SU-DHL-6 (cell line): ENCODE measurements at regions not wholly inside any gene's neighbourhood (a gene's known extent, or its start where the extent isn't known, plus 50 kb on each side); places are given as distances from the start of the nearest gene placed in this dataset.

ENCODE experiments used
- H2AFZ ChIP-seq: fragments of 200-600 bp; sonication (generic); 2 replicates; pipeline ENCODE4 v1.6.1; 2014; ENCODE audit warnings: low read depth, mild to moderate bottlenecking, moderate library complexity, mixed read lengths, antibody characterized with exemption, low read length; ENCODE audit not compliant: severe bottlenecking
- H3F3A ChIP-seq: fragments of 200-600 bp; shearing (Covaris generic); 2 replicates; pipeline ENCODE4 v1.6.0; 2016; ENCODE audit warnings: antibody characterized with exemption, mild to moderate bottlenecking; ENCODE audit not compliant: insufficient read depth
- H3K27ac ChIP-seq: fragments of 200-600 bp; sonication (generic); 2 replicates; pipeline ENCODE4 v1.5.1; 2016; ENCODE audit warnings: low read depth, mild to moderate bottlenecking, low read length, moderate library complexity, mixed read lengths
- H3K27me3 ChIP-seq: fragments of 200-600 bp; sonication (generic), shearing (Covaris generic); 2 replicates; pipeline ENCODE4 v1.6.0; 2014; ENCODE audit warnings: mild to moderate bottlenecking, low read length
- H3K36me3 ChIP-seq: fragments of 200-600 bp; sonication (generic); 2 replicates; pipeline ENCODE4 v1.6.1; 2014; ENCODE audit warnings: mild to moderate bottlenecking, low read length, mixed read lengths
- H3K4me2 ChIP-seq: fragments of 300-600, 200-600 bp; shearing (Covaris generic), sonication (generic); 2 replicates; pipeline ENCODE4 v1.6.0; 2014; ENCODE audit warnings: low read length, low read depth, mild to moderate bottlenecking; ENCODE audit not compliant: poor library complexity, severe bottlenecking
- H3K4me3 ChIP-seq: fragments of 200-600 bp; sonication (generic); 2 replicates; pipeline ENCODE4 v1.5.1; 2014; ENCODE audit warnings: antibody characterized with exemption, low read length, mild to moderate bottlenecking, mixed read lengths; ENCODE audit not compliant: insufficient read depth, poor library complexity, severe bottlenecking
- H3K79me2 ChIP-seq: fragments of 200-600 bp; sonication (generic); 2 replicates; pipeline ENCODE4 v1.6.1; 2014; ENCODE audit warnings: mild to moderate bottlenecking, low read length, moderate library complexity; ENCODE audit not compliant: insufficient read depth
- H3K9ac ChIP-seq: fragments of 200-600 bp; sonication (generic); 2 replicates; pipeline ENCODE4 v1.7.0; 2014; ENCODE audit warnings: mild to moderate bottlenecking, low read length
- H3K9me2 ChIP-seq: fragments of 200-600 bp; sonication (generic); replicated peaks from 2 replicates; pipeline ENCODE4 v1.6.1; 2014; ENCODE audit warnings: low read length; ENCODE audit not compliant: insufficient read depth
- H3K9me3 ChIP-seq: fragments of 200-600 bp; sonication (generic); 2 replicates; pipeline ENCODE4 v1.6.1; 2014; ENCODE audit warnings: low read length, mixed read lengths; ENCODE audit not compliant: insufficient read depth
- H4K20me1 ChIP-seq: fragments of 200-600 bp; sonication (generic); 2 replicates; pipeline ENCODE4 v1.6.1; 2014; ENCODE audit warnings: low read depth, mild to moderate bottlenecking, antibody characterized with exemption, low read length, moderate library complexity, mixed read lengths
- EZH2phosphoT487 ChIP-seq: fragments of 200-600 bp; sonication (generic), shearing (Covaris generic); conservative IDR thresholded peaks from 2 replicates; pipeline ENCODE4 v1.6.1; 2018; ENCODE audit warnings: mild to moderate bottlenecking, antibody characterized with exemption, low read length, moderate library complexity, mixed read lengths
- TF ChIP-seq, protein P1 (sequence below): fragments of 200-600 bp; sonication (generic); IDR thresholded peaks from one replicate; pipeline ENCODE4 v1.5.1; 2017; ENCODE audit warnings: antibody characterized with exemption, mild to moderate bottlenecking, low read length, moderate library complexity; ENCODE audit not compliant: insufficient read depth, poor library complexity, severe bottlenecking

DNA sequence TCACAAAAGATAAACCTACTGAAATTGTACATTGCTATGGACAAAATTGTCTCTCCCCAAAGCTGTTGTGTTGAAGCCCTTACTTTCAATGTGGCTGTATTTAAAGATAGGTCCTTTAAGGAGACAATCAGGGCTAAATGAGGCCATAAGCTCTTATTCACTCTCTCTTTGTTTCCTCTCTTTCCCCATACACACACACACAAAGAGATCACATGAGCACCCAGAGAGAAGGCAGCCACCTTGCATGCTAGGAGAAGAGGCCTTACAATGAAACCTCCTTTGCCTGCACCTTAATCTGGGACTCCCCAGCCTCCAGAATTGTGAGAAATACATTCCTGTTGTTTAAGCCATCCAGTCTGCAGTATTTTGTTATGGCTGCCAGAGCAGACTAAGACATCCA is 1295.6 kb upstream of the CDH6 start:
- no peak overlapping the region for H3K27ac ChIP-seq
- H3K9ac ChIP-seq = no peak overlapping the region
- no peak overlapping the region for H3K4me2 ChIP-seq
- no peaks in the 10 kb centered on the region for H3K9me2 ChIP-seq
- no peaks in the 10 kb centered on the region for H3K79me2 ChIP-seq
- no peaks in the 10 kb centered on the region for H4K20me1 ChIP-seq
- TF ChIP-seq EZH2phosphoT487 = no peak
- TF ChIP-seq, protein P1, sequence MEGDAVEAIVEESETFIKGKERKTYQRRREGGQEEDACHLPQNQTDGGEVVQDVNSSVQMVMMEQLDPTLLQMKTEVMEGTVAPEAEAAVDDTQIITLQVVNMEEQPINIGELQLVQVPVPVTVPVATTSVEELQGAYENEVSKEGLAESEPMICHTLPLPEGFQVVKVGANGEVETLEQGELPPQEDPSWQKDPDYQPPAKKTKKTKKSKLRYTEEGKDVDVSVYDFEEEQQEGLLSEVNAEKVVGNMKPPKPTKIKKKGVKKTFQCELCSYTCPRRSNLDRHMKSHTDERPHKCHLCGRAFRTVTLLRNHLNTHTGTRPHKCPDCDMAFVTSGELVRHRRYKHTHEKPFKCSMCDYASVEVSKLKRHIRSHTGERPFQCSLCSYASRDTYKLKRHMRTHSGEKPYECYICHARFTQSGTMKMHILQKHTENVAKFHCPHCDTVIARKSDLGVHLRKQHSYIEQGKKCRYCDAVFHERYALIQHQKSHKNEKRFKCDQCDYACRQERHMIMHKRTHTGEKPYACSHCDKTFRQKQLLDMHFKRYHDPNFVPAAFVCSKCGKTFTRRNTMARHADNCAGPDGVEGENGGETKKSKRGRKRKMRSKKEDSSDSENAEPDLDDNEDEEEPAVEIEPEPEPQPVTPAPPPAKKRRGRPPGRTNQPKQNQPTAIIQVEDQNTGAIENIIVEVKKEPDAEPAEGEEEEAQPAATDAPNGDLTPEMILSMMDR = no peak
- no peak overlapping the region for H3K4me3 ChIP-seq
- H2AFZ ChIP-seq = no peak overlapping the region
- no peaks in the 10 kb centered on the region for H3F3A ChIP-seq
- no peaks in the 10 kb centered on the region for H3K36me3 ChIP-seq
- H3K9me3 ChIP-seq = no peaks in the 10 kb centered on the region
- H3K27me3 ChIP-seq = no peaks in the 10 kb centered on the region

DNA sequence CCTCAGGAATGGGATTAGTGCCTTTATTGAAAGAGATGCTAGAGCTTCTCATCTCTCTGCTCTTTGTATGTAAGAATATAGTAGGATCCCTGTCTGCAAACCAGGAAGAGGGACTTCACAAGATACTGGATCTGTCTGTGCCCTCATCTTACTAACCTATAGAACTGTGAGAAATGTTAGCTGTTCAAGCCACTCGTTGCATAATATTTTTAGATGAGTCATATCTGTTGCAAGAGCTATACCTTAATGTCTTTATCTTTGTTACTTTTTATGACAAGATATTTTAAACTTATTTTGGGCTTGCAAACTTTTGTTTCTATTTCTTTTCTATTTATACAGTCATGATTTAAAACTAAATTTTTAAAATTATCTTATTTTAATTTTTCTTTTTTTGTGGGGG is 1296.8 kb upstream of the CDH6 start:
- Histone ChIP-seq H3K4me3 (no peak overlapping the region), H3K27me3 (no peaks in the 10 kb centered on the region), H3K9me3 (no peaks in the 10 kb centered on the region), H2AFZ (no peak overlapping the region), H3K4me2 (no peak overlapping the region), H3K27ac (no peak overlapping the region), H3K36me3 (no peaks in the 10 kb centered on the region), H3K9ac (no peak overlapping the region), H3K79me2 (no peaks in the 10 kb centered on the region), H3F3A (no peaks in the 10 kb centered on the region), H4K20me1 (no peaks in the 10 kb centered on the region), H3K9me2 (no peaks in the 10 kb centered on the region)
- TF ChIP-seq EZH2phosphoT487 = no peak
- TF ChIP-seq, protein P1 = no peak

DNA sequence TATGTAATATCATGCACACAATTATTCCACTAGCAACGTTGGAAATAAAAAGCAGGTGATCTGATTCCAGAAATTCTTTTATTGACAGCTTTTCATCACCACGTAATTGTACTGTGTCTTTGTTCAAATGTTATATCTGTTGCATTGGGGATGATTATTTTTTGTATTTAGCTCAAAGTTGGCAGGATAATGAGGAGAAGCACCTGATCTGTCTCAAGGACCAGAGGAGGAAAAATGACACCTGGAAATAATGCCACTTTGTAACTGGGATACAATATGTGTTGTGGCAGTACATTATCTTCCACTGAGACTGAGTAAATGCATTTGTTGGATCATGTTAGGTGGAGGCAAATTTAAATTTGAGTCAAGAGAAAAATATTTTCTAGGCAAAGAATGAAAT is 1298.8 kb upstream of the CDH6 start:
- H3F3A ChIP-seq = no peaks in the 10 kb centered on the region
- no peaks in the 10 kb centered on the region for H4K20me1 ChIP-seq
- H3K36me3 ChIP-seq = no peaks in the 10 kb centered on the region
- no peaks in the 10 kb centered on the region for H3K9me3 ChIP-seq
- TF ChIP-seq EZH2phosphoT487 = no peak
- TF ChIP-seq, protein P1 = no peak
- H2AFZ ChIP-seq = no peak overlapping the region
- H3K27me3 ChIP-seq = no peaks in the 10 kb centered on the region
- H3K4me2 ChIP-seq = no peak overlapping the region
- H3K79me2 ChIP-seq = no peaks in the 10 kb centered on the region
- H3K4me3 ChIP-seq = no peak overlapping the region
- H3K9ac ChIP-seq = no peak overlapping the region
- no peaks in the 10 kb centered on the region for H3K9me2 ChIP-seq
- no peak overlapping the region for H3K27ac ChIP-seq

- H3K27ac ChIP-seq = no peak overlapping the region
- H3K4me2 ChIP-seq = no peak overlapping the region
- no peaks in the 10 kb centered on the region for H3K79me2 ChIP-seq
- no peaks in the 10 kb centered on the region for H3K27me3 ChIP-seq
- H3K4me3 ChIP-seq = no peak overlapping the region
- no peaks in the 10 kb centered on the region for H3K9me3 ChIP-seq
- no peaks in the 10 kb centered on the region for H3F3A ChIP-seq
- H3K36me3 ChIP-seq = no peaks in the 10 kb centered on the region
- no peaks in the 10 kb centered on the region for H3K9me2 ChIP-seq
- H3K9ac ChIP-seq = no peak overlapping the region
- H4K20me1 ChIP-seq = no peaks in the 10 kb centered on the region
- no peak overlapping the region for H2AFZ ChIP-seq
- TF ChIP-seq EZH2phosphoT487 = no peak
- TF ChIP-seq, protein P1 = no peak
Observed at GRCh38 chr5:29889051-29889450, 1304.4 kb upstream of the CDH6 start.
